Epithelial cell of prostate (primary cell): ENCODE measurements at regions not wholly inside any gene's neighbourhood (a gene's known extent, or its start where the extent isn't known, plus 50 kb on each side); places are given as distances from the start of the nearest gene placed in this dataset.
"Not testable (repeated sequence)": the region's sequence is repeated elsewhere in the genome, so short reads cannot be mapped to it uniquely, and the experiment has no call there.

Source experiments
- DNase-seq: peaks from one replicate; pipeline ENCODE4 v3.0.0-alpha.2; 2011; ENCODE audit warnings: low read depth, low spot score
- H3K27ac ChIP-seq: fragments of 450-650 bp; 2 replicates; pipeline ENCODE4 v1.5.1; 2017; ENCODE audit warnings: mild to moderate bottlenecking

- DNase-seq, result no peak
- H3K27ac ChIP-seq, result peak overlapping the region; percentile 56
Observed at GRCh38 chr6:27752038-27752885, 159.9 kb downstream of the OR2B2 start.

GRCh38 chr6:27748661-27749060, 163.5 kb downstream of the OR2B2 start:
- no peak for DNase-seq
- H3K27ac ChIP-seq, result no peak overlapping the region

- H3K27ac ChIP-seq, result no peak overlapping the region
- no peak for DNase-seq
Observed at GRCh38 chr6:27747637-27748036, 164.6 kb downstream of the OR2B2 start.

- H3K27ac ChIP-seq, DNase-seq: not testable (repeated sequence)
Observed at GRCh38 chr6:27746860-27747259, 165.3 kb downstream of the OR2B2 start.

- DNase-seq, result no peak
- H3K27ac ChIP-seq, result no peak overlapping the region
Observed at GRCh38 chr6:27743787-27744186, 168.4 kb downstream of the OR2B2 start.

GRCh38 chr6:27742833-27743573, 169.2 kb downstream of the OR2B2 start:
- no peak for DNase-seq
- no peak overlapping the region for H3K27ac ChIP-seq

- H3K27ac ChIP-seq, DNase-seq: not testable (repeated sequence)
Observed at GRCh38 chr6:27739902-27740301, 172.3 kb downstream of the OR2B2 start.

- H3K27ac ChIP-seq, result no peak overlapping the region
- no peak for DNase-seq
Observed at GRCh38 chr6:27736686-27737085, 175.5 kb downstream of the OR2B2 start.

- H3K27ac ChIP-seq, result no peak overlapping the region
- no peak for DNase-seq
Observed at GRCh38 chr6:27728442-27728841, 183.8 kb downstream of the OR2B2 start.

GRCh38 chr6:27726619-27727023, 185.6 kb downstream of the OR2B2 start:
- no peak overlapping the region for H3K27ac ChIP-seq
- peak; percentile 8 for DNase-seq

- DNase-seq, result peak; percentile 27
Observed at GRCh38 chr6:27720607-27721580, 191.3 kb downstream of the OR2B2 start.

GRCh38 chr6:27719039-27719438, 193.2 kb downstream of the OR2B2 start:
- DNase-seq, H3K27ac ChIP-seq: not testable (repeated sequence)

More at GRCh38 chr6:27720607-27721580, 191.3 kb downstream of the OR2B2 start:
- peak overlapping the region; percentile 91 for H3K27ac ChIP-seq

GRCh38 chr6:27706431-27706830, 205.8 kb downstream of the OR2B2 start:
- no peak overlapping the region for H3K27ac ChIP-seq
- DNase-seq, result no peak

GRCh38 chr6:27700337-27700736, 211.9 kb downstream of the OR2B2 start:
- no peak overlapping the region for H3K27ac ChIP-seq
- no peak for DNase-seq

- peak overlapping the region; percentile 95 for H3K27ac ChIP-seq
- no peak for DNase-seq
Observed at GRCh38 chr6:27694547-27694874, 217.7 kb downstream of the OR2B2 start.

- DNase-seq, result no peak
Observed at GRCh38 chr6:27693766-27694546, 218.2 kb downstream of the OR2B2 start.

GRCh38 chr6:27692133-27692532, 219.2 kb upstream of the ZNF184 start:
- H3K27ac ChIP-seq, DNase-seq: not testable (repeated sequence)

More at GRCh38 chr6:27693766-27694546, 218.2 kb downstream of the OR2B2 start:
- H3K27ac ChIP-seq, result peak overlapping the region; percentile 95

GRCh38 chr6:27688014-27688586, 215.2 kb upstream of the ZNF184 start:
- DNase-seq, result peak; percentile 68
- H3K27ac ChIP-seq, result peak overlapping the region; percentile 46
